ENCODE measurements at regions not wholly inside any gene's neighbourhood (a gene's known extent, or its start where the extent isn't known, plus 50 kb on each side); places are given as distances from the start of the nearest gene placed in this dataset.

GRCh38 chr14:100664231-100664630 is 62.5 kb upstream of the DLK1 start:
- H3K27ac ChIP-seq (ENCODE audit: insufficient read depth, low read depth, low read length), result no peak overlapping the region
- no peak overlapping the region for H2AFZ ChIP-seq (ENCODE audit: low read depth, low read length)
- H3K79me2 ChIP-seq (ENCODE audit: control insufficient read depth, insufficient read depth, low read length), result no peaks in the 10 kb centered on the region
- H3K27me3 ChIP-seq (ENCODE audit: control insufficient read depth in 2 of 2, insufficient read depth in 2 of 2, low read length in 2 of 2), result peaks cover 0 to 2% of the 10 kb centered on the region in 2 experiments
- H3K4me3 ChIP-seq (replicated peaks in 1 of 3; ENCODE audit: insufficient read depth in 1 of 3, low read depth in 1 of 3, low read length in 3 of 3), result no peak overlapping the region
- H3K9ac ChIP-seq (replicated peaks; ENCODE audit: extremely low read depth, insufficient read depth, low read length), result no peak overlapping the region
- no peaks in the 10 kb centered on the region for H3K36me3 ChIP-seq (ENCODE audit: control insufficient read depth in 2 of 2, extremely low read depth in 1 of 2, insufficient read depth in 2 of 2, low read length in 2 of 2)
- ChIA-PET POLR2A (interaction anchor here (1.3 kb wide), 1 partner anchor 162 kb away, joined by 3 read pairs; the partner anchor contains the start of gene MEG3), CTCF (interaction anchor here (1.0 to 4.0 kb wide), 8 partner anchors 9 to 565 kb away, joined by 3 to 26 read pairs (median 14); no protein-coding TSS in a partner anchor)
- peaks cover 6% of the 10 kb centered on the region for H3K4me1 ChIP-seq (ENCODE audit: control insufficient read depth, extremely low read depth, insufficient read depth, low read length)
- no peak for TF ChIP-seq POLR2AphosphoS5 (IDR thresholded peaks at IDR 0.05; ENCODE audit: insufficient read depth, low read depth, low read length)
- TF ChIP-seq MAX (IDR thresholded peaks at IDR 0.05; ENCODE audit: insufficient read depth, insufficient read length), result no peak
- no peak for TF ChIP-seq EZH2 (IDR thresholded peaks at IDR 0.05; ENCODE audit: borderline replicate concordance, low read depth, low read length, severe bottlenecking)
- no peak for TF ChIP-seq FOS (IDR thresholded peaks at IDR 0.05; ENCODE audit: borderline replicate concordance, insufficient read depth, low read length)
- TF ChIP-seq JUN (IDR thresholded peaks at IDR 0.05; ENCODE audit: borderline replicate concordance, insufficient read depth, insufficient read length, low read depth), result no peak
- TF ChIP-seq POLR2A (IDR thresholded peaks at IDR 0.05; ENCODE audit: low read depth, low read length), result no peak
- no peak for DNase-seq (ENCODE audit: low read depth, low spot score)
- H3K9me3 ChIP-seq (replicated peaks; ENCODE audit: control insufficient read depth, insufficient read depth, low read length), result no peaks in the 10 kb centered on the region
- no peaks in the 10 kb centered on the region for H4K20me1 ChIP-seq (replicated peaks; ENCODE audit: control insufficient read depth, extremely low read depth, insufficient read depth, low read length)
- BruUV-seq (replicated peaks), result no TSS peak
- H3K4me2 ChIP-seq (ENCODE audit: insufficient read depth, low read length), result no peak overlapping the region
- H3K9me1 ChIP-seq (replicated peaks; ENCODE audit: control insufficient read depth, extremely low read depth, insufficient read depth, low read length), result no peaks in the 10 kb centered on the region
- no peak for FAIRE-seq
- intact Hi-C loops (cut with micrococcal nuclease), result loop anchor here (5.0 kb wide), 1 partner anchor 408 kb away; no protein-coding TSS in a partner anchor
- dilution Hi-C loops (cut with MboI; ENCODE audit: extremely low pct_ligation_motif_present, low sequenced_read_pairs), result loop anchor here (25.0 kb wide), 1 partner anchor 252 kb away; no protein-coding TSS in a partner anchor

- peaks cover 0 to 2% of the 10 kb centered on the region in 2 experiments for H3K27me3 ChIP-seq (ENCODE audit: control insufficient read depth in 2 of 2, insufficient read depth in 2 of 2, low read length in 2 of 2)
- BruUV-seq (replicated peaks), result no TSS peak
- POLR2A ChIA-PET, result interaction anchor here (1.3 kb wide), 1 partner anchor 162 kb away, joined by 3 read pairs; the partner anchor contains the start of gene MEG3
- H4K20me1 ChIP-seq (replicated peaks; ENCODE audit: control insufficient read depth, extremely low read depth, insufficient read depth, low read length), result no peaks in the 10 kb centered on the region
- TF ChIP-seq POLR2A (IDR thresholded peaks at IDR 0.05; ENCODE audit: low read depth, low read length), result no peak
- H3K4me3 ChIP-seq (replicated peaks in 1 of 3; ENCODE audit: insufficient read depth in 1 of 3, low read depth in 1 of 3, low read length in 3 of 3), result no peak overlapping the region
- H3K4me1 ChIP-seq (ENCODE audit: control insufficient read depth, extremely low read depth, insufficient read depth, low read length), result peaks cover 6% of the 10 kb centered on the region
- FAIRE-seq (no peak), DNase-seq (ENCODE audit: low read depth, low spot score) (no peak)
- no peaks in the 10 kb centered on the region for H3K36me3 ChIP-seq (ENCODE audit: control insufficient read depth in 2 of 2, extremely low read depth in 1 of 2, insufficient read depth in 2 of 2, low read length in 2 of 2)
- H3K79me2 ChIP-seq (ENCODE audit: control insufficient read depth, insufficient read depth, low read length), result no peaks in the 10 kb centered on the region
- dilution Hi-C loops (cut with MboI; ENCODE audit: extremely low pct_ligation_motif_present, low sequenced_read_pairs), result loop anchor here (25.0 kb wide), 1 partner anchor 253 kb away; no protein-coding TSS in a partner anchor
- H3K9me3 ChIP-seq (replicated peaks; ENCODE audit: control insufficient read depth, insufficient read depth, low read length), result no peaks in the 10 kb centered on the region
- H3K4me2 ChIP-seq (ENCODE audit: insufficient read depth, low read length), result no peak overlapping the region
- CTCF ChIA-PET, result interaction anchor here (0.9 to 3.8 kb wide), 6 partner anchors 12 to 235 kb away, joined by 3 to 20 read pairs (median 4); no protein-coding TSS in a partner anchor
- no peak overlapping the region for H3K27ac ChIP-seq (ENCODE audit: insufficient read depth, low read depth, low read length)
- H2AFZ ChIP-seq (ENCODE audit: low read depth, low read length), result no peak overlapping the region
- intact Hi-C loops (cut with micrococcal nuclease), result loop anchor here (5.0 kb wide), 1 partner anchor 407 kb away; no protein-coding TSS in a partner anchor
- H3K9me1 ChIP-seq (replicated peaks; ENCODE audit: control insufficient read depth, extremely low read depth, insufficient read depth, low read length), result no peaks in the 10 kb centered on the region
- no peak overlapping the region for H3K9ac ChIP-seq (replicated peaks; ENCODE audit: extremely low read depth, insufficient read depth, low read length)
Observed at GRCh38 chr14:100664841-100665510, 61.7 kb upstream of the DLK1 start.
